Gastrocnemius medialis (tissue), 4 donors: ENCODE measurements at regions not wholly inside any gene's neighbourhood (a gene's known extent, or its start where the extent isn't known, plus 50 kb on each side); places are given as distances from the start of the nearest gene placed in this dataset.

ENCODE experiments used
- CTCF ChIP-seq, 5 experiments: fragments of 450-650 bp in 3 of 5; fragments of 200-600 bp in 2 of 5; sonication (generic) in 2 of 5; IDR thresholded peaks in 4 of 5; conservative IDR thresholded peaks in 1 of 5; 1 replicate in 4 of 5; 2 replicates in 1 of 5; pipeline ENCODE4 v1.5.1; 2016 to 2019; ENCODE audit warnings: antibody characterized with exemption in 5 of 5, mild to moderate bottlenecking in 3 of 5, moderate library complexity in 3 of 5
- POLR2A ChIP-seq, 2 donors: fragments of 450-650 bp; IDR thresholded peaks; one replicate each; pipeline ENCODE4 v1.6.1; 2017; ENCODE audit warnings: antibody characterized with exemption in 2 of 2, mild to moderate bottlenecking in 2 of 2, moderate library complexity in 2 of 2

GRCh38 chr3:8254489-8254888 is 247.1 kb upstream of the LMCD1 start:
- TF ChIP-seq CTCF (IDR thresholded peaks at IDR 0.05 in 4 of 5, conservative IDR thresholded peaks at IDR 0.05 in 1 of 5) (no peak), POLR2A (IDR thresholded peaks at IDR 0.05) (no peak)
